GM18507 (cell line): ENCODE measurements at regions not wholly inside any gene's neighbourhood (a gene's known extent, or its start where the extent isn't known, plus 50 kb on each side); places are given as distances from the start of the nearest gene placed in this dataset.
"Not testable (repeated sequence)": the region's sequence is repeated elsewhere in the genome, so short reads cannot be mapped to it uniquely, and the experiment has no call there.

ENCODE experiments used
- DNase-seq: peaks from one replicate; pipeline ENCODE4 v3.0.0; 2011; ENCODE audit warnings: low read depth; ENCODE audit not compliant: insufficient read length; ENCODE audit errors: extremely low spot score
- FAIRE-seq: peaks from 2 replicates; lab custom pipeline; 2011; peaks lifted over from hg19 to GRCh38; lab: Jason Lieb, UNC

DNA sequence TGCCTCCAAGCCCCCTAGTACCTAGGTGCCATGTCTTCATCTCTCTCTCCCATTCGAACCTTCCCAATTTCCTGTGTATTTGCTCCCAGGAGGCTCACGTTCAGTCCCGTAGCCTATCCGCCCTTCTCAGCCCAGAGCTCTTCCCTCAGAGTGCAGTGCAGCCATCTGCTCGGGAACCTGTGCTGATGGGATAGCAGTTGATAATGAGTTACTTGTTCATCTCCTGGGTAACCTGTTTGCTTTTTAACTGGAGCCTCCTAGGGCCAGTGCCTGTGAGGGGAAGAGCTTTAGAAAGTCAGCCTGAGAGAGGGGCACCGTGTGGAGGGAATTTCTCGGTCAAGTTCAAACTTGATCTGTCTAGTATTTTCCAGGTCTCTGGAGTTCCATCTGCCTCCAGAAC is 229.8 kb upstream of the IL12B start:
- DNase-seq (no peak), FAIRE-seq (no peak)

DNA sequence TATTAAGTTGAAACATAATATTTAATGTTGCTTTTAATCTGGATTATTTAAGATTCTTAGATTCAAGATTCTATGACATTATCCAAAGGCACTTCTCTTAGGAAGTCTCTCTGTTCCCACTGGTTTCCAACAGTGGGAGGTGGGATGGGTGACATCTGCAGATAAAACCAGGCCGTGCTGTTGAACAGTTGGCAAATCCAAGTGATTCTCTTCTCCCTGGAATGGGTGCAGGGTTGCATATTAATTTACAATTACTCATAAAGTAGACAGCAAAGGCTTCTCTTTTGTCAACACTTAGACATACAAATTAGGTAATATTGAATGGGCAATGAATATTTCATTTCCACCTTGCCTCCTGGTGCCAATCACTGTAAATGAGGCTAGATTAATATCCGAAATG is 233.7 kb upstream of the IL12B start:
- no peak for FAIRE-seq
- DNase-seq = no peak

- DNase-seq (no peak), FAIRE-seq (no peak)
These were observed 236.5 kb upstream of the IL12B start for GRCh38 chr5:159566832-159567231.

DNA sequence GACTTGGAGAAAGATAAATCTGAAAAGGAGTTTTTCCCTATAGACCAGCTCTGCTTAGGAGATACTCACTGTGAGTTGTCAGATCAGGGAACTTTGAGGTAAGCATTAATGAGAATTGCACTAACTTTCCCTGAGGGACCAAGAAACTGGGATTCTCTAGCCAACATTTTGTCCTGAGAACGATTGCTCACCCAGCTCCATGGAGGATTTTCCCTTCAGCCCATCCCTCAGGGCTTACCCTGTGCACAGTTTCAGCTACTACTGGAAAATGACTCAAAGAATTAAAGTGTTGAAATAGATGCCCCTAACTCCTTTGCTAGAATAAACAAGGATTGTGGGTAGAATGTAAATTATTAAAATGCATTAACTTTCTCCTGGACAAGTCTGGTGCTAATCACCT is 237.2 kb upstream of the IL12B start:
- DNase-seq (no peak), FAIRE-seq (no peak)

- FAIRE-seq = no peak
- DNase-seq = no peak
These were observed 241.4 kb upstream of the IL12B start for GRCh38 chr5:159571501-159572244.

DNA sequence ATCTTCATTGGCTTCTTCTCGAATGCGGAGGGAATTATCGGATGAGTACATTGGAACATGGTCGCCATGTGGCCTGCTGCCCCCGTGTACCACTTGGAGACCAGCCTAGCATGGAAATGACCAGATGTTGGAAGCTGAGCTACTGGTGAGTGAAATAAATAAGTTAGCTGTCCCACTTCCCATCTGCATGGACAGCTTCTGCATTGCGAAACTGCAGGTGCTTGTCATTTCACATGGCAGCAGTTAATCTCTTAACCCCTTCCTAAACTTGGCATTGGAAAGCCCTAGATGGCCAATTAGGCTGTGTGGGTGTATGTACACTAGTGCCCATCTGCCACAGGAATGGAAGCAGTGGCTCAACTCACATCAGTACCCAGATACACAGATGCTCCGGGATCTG is 246.6 kb upstream of the IL12B start:
- no peak for DNase-seq
- FAIRE-seq = no peak

DNA sequence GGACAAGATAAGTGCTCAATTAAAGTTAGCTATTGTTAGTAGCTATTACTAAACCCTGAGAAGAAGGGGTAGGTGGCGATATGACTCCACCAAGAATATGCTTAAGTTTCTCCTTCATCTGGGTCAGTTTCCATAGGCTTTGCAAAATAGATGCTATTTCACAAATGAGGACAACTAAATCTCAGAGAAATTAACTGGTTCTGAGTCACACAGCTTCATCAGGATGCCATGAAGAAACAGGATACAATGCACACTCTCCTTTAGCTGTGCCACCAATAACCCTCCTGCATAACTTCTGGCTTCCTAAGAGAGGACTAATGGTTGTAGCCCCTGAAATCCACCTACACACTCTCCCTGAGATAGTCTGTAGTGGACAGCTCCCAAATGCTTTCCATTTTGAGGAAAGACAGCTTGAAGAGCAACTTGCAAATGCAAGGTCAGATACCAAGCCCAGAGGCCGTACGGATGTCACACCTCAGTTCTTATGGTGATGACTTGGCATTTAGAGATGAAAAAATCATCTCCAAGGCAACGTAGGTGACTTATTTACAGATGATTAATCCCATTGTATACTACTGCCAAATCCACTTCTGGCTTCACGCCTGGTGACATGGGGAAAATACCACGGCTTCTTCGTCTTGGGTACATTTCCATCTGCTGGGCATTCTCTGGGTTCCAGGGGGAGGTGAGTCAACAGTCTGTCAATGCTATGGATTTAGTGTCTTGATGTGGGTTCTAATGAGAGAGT is 251.4 kb upstream of the IL12B start:
- no peak for FAIRE-seq
- no peak for DNase-seq

DNA sequence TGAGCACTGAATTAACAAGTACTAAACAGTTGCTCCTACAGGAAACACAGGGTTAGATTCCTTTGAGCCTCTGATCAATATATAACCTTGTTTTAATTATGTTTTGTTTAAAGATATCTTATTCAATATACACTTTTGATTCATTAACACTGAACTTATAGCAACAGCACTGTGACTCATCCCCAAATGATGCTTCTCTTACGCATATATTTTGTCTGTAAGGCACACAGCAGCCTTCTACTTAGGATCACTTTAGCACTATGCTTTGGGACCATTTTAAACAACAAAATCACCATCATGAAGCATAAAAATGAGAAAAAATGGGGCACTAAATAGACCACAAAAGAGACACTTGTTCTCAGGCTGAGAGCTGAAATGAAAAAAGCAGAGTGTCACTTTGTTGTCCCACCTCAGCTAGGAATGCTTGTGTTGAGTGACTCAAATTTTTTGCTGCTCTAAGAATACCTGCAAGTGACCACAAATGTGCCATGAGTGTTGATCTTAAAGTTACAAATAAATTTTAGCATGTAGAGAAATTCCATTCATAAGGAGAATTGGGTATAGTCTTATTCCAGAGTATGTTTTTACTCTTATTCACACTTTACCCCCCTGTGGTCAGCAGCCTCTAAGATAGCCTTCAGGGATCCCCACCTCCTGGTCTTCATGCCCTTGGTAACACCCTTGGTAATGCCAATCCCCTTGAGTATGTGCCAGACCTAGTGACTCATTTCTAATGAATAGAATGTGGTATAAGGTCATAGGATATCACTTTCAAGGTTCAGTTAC is 252.7 kb upstream of the IL12B start:
- DNase-seq (no peak), FAIRE-seq (no peak)

DNA sequence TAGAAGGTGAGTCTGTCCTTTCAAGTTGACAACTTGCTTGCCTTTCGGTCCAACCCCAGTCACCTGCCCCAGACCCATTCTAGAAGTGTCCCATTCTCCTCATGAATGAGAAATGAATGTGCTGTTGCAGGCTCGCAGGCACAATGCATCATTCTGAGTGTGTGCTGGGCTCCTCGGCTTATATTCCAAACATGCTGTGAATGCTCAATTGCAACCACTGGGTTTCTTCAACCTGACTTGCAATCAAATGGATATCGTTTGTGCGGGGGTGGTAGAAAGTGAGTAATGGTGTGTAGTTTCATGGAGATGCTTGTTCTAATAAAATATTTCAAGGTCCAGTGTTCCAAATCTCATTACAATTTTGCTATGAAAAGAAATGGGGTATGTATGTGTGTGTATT is 256.6 kb upstream of the IL12B start:
- FAIRE-seq (no peak), DNase-seq (no peak)

DNA sequence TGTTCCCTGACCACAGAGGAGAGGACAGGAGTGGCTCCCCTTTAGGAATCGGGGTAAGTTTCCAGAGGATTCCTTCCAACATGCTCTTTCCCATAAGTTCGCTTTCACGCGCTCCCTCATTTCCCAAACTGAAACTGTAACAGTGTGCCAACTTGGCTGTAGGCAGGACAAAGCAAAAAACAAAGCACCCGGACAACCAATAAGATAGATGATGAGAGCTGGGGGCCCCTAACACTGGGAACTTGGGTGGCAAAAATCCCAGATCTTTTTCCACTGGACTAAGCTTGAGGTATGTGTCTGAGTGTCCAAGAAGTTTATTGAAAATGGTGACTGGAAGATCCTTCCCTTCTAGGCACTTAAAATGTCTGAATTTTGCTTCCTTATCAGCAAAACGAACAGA is 258.7 kb upstream of the IL12B start:
- DNase-seq (no peak), FAIRE-seq (no peak)

DNA sequence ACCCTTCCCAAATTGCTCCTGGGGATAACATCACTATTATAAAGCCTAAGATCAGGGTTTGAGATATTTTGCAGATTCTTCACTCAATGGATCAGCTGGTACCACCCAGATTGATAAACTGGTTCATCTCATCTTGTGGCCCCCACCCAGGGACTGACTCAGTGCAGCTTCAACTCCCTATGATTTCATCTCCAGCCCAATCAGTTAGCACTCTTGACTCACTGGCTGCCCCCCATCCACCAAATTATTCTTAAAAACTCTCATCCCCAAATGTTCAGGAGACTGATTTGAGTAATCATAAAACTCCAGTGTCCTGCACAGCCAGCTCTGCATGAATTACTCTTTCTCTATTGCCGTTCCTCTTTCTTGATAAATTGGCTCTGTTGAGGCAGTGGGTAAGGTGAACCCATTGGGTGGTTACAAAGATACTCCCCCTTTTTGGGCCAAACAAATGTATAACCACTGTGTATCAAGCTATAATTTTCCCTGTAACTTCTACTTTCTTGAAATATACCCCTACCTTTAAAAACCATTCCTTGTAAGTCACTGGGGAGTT is 263.3 kb upstream of the IL12B start:
- DNase-seq = no peak
- no peak for FAIRE-seq

DNA sequence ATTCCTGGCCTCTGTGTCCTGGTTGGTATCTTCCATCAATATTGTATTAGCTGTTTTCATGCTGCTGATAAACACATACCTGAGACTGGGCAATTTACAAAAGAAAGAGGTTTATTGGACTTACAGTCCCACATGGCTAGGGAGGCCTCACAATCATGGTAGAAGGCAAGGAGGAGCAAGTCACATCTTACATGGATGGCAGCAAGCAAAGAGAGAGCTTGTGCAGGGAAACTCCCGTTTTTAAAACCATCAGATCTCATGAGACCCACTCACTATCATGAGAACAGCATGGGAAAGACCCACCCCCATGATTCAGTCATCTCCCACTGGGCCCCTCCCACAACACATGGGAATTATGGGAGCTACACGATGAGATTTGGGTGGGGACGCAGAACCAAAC is 265.3 kb upstream of the IL12B start:
- not testable (repeated sequence) for FAIRE-seq, DNase-seq

GRCh38 chr5:159601216-159601615 is 270.9 kb upstream of the IL12B start:
- no peak for FAIRE-seq

GRCh38 chr5:159602434-159602833 is 272.1 kb upstream of the IL12B start:
- no peak for DNase-seq
- FAIRE-seq = no peak

More at GRCh38 chr5:159601216-159601615, 270.9 kb upstream of the IL12B start:
- DNase-seq = no peak

GRCh38 chr5:159605585-159605984 is 275.3 kb upstream of the IL12B start:
- FAIRE-seq (no peak), DNase-seq (no peak)

DNA sequence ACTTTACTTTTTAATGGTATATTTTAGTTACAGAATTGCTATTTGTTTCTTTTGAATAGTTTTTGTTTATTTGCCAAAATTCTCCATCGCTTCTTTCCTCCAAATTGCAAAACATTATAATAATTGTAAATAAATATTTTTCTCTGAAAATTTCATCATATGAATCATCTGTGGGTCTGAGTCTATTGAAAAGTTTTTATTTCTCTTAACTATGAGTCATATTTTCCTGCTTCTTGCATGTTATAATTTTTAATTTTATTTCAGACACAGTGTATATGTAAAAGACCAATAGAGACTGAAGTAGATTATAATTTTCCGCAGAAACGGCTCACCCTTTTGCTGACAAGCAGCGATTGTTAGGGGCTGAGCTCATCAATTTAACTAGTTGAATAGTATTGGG is 279.1 kb upstream of the IL12B start:
- DNase-seq (no peak), FAIRE-seq (no peak)

DNA sequence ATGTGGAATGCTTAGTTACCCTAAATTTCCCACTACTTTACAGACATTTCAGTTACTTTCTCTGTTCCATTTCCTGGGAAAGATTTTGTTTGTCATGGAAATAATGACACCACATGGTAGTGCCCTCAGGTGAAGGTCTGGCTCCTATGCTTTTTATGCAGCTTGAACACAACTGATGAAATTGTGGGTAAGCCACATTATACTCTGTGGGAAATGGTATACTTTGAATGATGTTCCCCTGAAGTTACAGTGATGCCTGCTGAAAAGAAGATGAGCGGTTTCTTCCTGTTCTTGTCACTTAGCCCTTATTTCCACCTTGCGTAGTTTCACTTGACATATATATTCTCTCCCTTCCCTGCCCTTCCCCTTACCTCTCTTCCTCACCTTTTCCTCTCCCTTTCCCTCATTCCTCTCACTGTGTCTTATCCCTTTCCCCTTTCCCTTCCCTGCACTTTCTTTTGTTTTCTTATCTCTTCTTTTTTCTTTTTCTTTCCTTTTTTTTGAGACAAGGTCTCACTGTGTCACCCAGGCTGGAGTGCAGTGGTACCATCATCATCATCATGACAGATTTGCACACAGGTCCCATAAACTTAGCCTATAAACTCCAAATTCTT is 280.8 kb upstream of the IL12B start:
- FAIRE-seq = no peak
- no peak for DNase-seq

- no peak for FAIRE-seq
These were observed 286.7 kb upstream of the IL12B start for GRCh38 chr5:159616952-159617351.

GRCh38 chr5:159619826-159620225 is 289.5 kb upstream of the IL12B start:
- FAIRE-seq (no peak), DNase-seq (no peak)

More at GRCh38 chr5:159616952-159617351, 286.7 kb upstream of the IL12B start:
- DNase-seq = no peak
